ENCODE measurements at regions not wholly inside any gene's neighbourhood (a gene's known extent, or its start where the extent isn't known, plus 50 kb on each side); places are given as distances from the start of the nearest gene placed in this dataset.

DNA sequence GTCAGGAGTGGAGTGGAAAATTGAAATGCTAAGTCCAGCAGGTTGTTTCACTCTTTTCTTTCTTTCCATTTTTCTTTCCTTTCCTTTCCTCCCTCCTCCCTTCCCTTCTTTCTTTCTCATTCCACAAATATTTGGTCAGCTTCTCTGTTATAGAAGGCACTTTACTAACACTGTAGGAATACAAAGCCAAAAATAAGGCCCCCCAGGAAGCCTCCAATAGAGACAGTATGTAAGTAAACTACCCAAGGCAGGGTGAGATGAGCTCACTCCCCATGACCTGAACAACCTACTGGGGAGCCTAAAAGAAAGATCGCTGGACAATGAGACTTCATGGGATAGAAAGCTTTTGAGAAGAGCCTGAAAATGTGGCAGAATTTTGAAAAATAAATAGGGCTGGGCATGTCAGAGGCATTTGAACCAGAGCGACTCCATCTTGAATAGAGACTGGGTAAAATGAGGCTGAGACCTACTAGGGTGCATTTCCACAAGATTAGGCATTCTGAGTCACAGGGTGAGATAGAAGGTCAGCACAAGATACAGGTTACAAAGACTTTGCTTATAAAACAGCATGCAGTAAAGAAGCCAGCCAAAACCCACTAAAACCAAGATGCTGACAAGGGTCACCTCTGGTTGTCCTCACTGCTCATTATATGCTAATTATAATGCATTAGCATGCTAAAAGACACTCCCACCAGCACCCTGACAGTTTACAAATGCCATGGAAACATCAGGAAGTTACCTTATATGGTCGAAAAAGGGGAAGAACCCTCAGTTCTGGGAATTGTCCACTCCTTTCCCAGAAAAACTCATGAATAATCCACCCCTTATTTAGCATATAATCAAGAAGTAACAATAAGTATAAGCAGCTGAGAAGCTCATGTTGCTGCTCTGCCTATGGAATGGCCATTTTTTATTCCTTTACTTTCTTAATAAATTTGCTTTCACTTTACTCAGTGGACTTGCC lies 158.9 kb upstream of the EGFLAM start:
- no peaks in the 10 kb centered on the region for H3K36me3 ChIP-seq (ENCODE audit: control insufficient read depth, insufficient read depth, low read length)
- no peaks in the 10 kb centered on the region for H3K79me2 ChIP-seq
- no peak overlapping the region for H3K4me2 ChIP-seq (ENCODE audit: low read length)
- no peaks in the 10 kb centered on the region for H3K4me1 ChIP-seq
- TF ChIP-seq CTCF (IDR thresholded peaks at IDR 0.05) = no peak
- no peak overlapping the region for H2AFZ ChIP-seq
- no peak overlapping the region for H3K4me3 ChIP-seq (ENCODE audit: low read depth, low read length)
- H3K27ac ChIP-seq = no peak overlapping the region
- no peak overlapping the region for H3K9ac ChIP-seq
- no peaks in the 10 kb centered on the region for H3K27me3 ChIP-seq (ENCODE audit: control insufficient read depth, insufficient read depth, low read length)
- no peaks in the 10 kb centered on the region for H3K9me3 ChIP-seq (ENCODE audit: control insufficient read depth, low read length)

DNA sequence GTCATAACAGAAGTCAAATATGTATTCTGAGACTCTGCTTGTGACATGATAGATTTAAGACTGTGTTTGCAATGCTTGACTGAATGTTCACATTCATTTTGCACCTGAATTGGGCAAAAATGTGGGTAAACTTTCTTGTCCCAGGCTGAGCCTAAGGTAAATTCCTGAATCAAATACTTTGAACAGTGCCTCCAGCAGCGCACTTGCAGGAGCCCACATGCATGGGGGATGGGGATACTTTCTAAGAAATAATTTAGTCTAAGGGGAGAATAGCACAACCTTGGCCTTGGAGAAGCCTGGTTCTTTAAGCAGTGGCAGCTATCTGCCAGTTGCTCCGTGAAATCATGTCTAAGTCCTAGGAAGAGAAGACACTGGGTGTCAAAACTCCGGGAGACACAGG lies 163.5 kb upstream of the EGFLAM start:
- H3K4me2 ChIP-seq (ENCODE audit: low read length) = no peak overlapping the region
- H3K79me2 ChIP-seq = no peaks in the 10 kb centered on the region
- H3K9me3 ChIP-seq (ENCODE audit: control insufficient read depth, low read length) = no peaks in the 10 kb centered on the region
- no peak overlapping the region for H3K4me3 ChIP-seq (ENCODE audit: low read depth, low read length)
- no peaks in the 10 kb centered on the region for H3K27me3 ChIP-seq (ENCODE audit: control insufficient read depth, insufficient read depth, low read length)
- no peak for TF ChIP-seq CTCF (IDR thresholded peaks at IDR 0.05)
- H3K36me3 ChIP-seq (ENCODE audit: control insufficient read depth, insufficient read depth, low read length) = no peaks in the 10 kb centered on the region
- no peaks in the 10 kb centered on the region for H3K4me1 ChIP-seq
- no peak overlapping the region for H3K9ac ChIP-seq
- no peak overlapping the region for H3K27ac ChIP-seq
- no peak overlapping the region for H2AFZ ChIP-seq

DNA sequence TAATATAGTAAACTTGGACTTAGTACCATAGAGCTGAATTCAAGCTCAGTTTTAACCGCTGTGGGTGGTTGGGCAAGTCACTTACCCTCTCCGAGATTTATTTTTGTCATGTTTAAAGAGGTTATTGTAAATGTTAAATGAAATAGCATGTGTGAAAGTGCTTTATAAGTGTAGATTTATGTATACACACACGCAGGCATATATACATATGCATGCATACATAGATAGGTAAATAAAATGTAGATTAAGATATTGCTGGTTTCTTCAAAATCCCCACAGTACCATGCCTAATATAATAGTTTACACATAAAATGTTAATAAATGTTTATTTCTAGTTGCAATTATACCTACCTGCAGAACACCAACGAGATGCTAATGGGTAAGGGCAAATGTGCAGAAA lies 164.5 kb upstream of the EGFLAM start:
- TF ChIP-seq CTCF (IDR thresholded peaks at IDR 0.05) = no peak
- no peaks in the 10 kb centered on the region for H3K79me2 ChIP-seq
- H3K27me3 ChIP-seq (ENCODE audit: control insufficient read depth, insufficient read depth, low read length) = no peaks in the 10 kb centered on the region
- no peak overlapping the region for H3K27ac ChIP-seq
- no peaks in the 10 kb centered on the region for H3K4me1 ChIP-seq
- no peak overlapping the region for H2AFZ ChIP-seq
- no peak overlapping the region for H3K4me2 ChIP-seq (ENCODE audit: low read length)
- H3K36me3 ChIP-seq (ENCODE audit: control insufficient read depth, insufficient read depth, low read length) = no peaks in the 10 kb centered on the region
- no peak overlapping the region for H3K9ac ChIP-seq
- no peak overlapping the region for H3K4me3 ChIP-seq (ENCODE audit: low read depth, low read length)
- H3K9me3 ChIP-seq (ENCODE audit: control insufficient read depth, low read length) = no peaks in the 10 kb centered on the region

GRCh38 chr5:38086777-38087176 lies 171.6 kb upstream of the EGFLAM start:
- no peaks in the 10 kb centered on the region for H3K36me3 ChIP-seq (ENCODE audit: control insufficient read depth, insufficient read depth, low read length)
- no peak overlapping the region for H2AFZ ChIP-seq
- H3K27me3 ChIP-seq (ENCODE audit: control insufficient read depth, insufficient read depth, low read length) = no peaks in the 10 kb centered on the region
- no peaks in the 10 kb centered on the region for H3K4me1 ChIP-seq
- H3K4me3 ChIP-seq (ENCODE audit: low read depth, low read length) = no peak overlapping the region
- no peak overlapping the region for H3K27ac ChIP-seq
- TF ChIP-seq CTCF (IDR thresholded peaks at IDR 0.05) = no peak
- H3K9ac ChIP-seq = no peak overlapping the region
- no peaks in the 10 kb centered on the region for H3K9me3 ChIP-seq (ENCODE audit: control insufficient read depth, low read length)
- no peak overlapping the region for H3K4me2 ChIP-seq (ENCODE audit: low read length)
- H3K79me2 ChIP-seq = no peaks in the 10 kb centered on the region
